Esophagus muscularis mucosa (tissue), 3 donors: ENCODE measurements at regions not wholly inside any gene's neighbourhood (a gene's known extent, or its start where the extent isn't known, plus 50 kb on each side); places are given as distances from the start of the nearest gene placed in this dataset.

ENCODE experiments used
- CTCF ChIP-seq, 3 experiments: fragments of 200-600 bp in 2 of 3; fragments of 450-650 bp in 1 of 3; sonication (generic) in 2 of 3; IDR thresholded peaks; one replicate each; pipeline ENCODE4 v1.5.1; 2017 to 2019; ENCODE audit warnings: antibody characterized with exemption in 3 of 3, mild to moderate bottlenecking in 2 of 3, moderate library complexity in 1 of 3
- EP300 ChIP-seq: sonication (generic); formaldehyde crosslinking; IDR thresholded peaks from one replicate; pipeline ENCODE4 v1.6.1; 2017; ENCODE audit warnings: antibody characterized with exemption

- TF ChIP-seq CTCF (IDR thresholded peaks at IDR 0.05) (no peak), EP300 (no peak)
Observed at GRCh38 chr16:26787924-26788323, 278.8 kb upstream of the C16orf82 start.
